Naive thymus-derived CD4-positive, alpha-beta T cell (primary cell): ENCODE measurements at regions not wholly inside any gene's neighbourhood (a gene's known extent, or its start where the extent isn't known, plus 50 kb on each side); places are given as distances from the start of the nearest gene placed in this dataset.
A peak's percentile ranks its signal among the peaks of the same experiment; 100 is the strongest.

Source experiments
- ATAC-seq: fragments of 150-1000 bp; cut with Tn5 transposase; 2 replicates; pipeline ENCODE4 v1.10.0; 2021; ENCODE audit warnings: mild to moderate bottlenecking, moderate library complexity
- CTCF ChIA-PET: fragments of 350-600 bp; sonication (Branson Sonifier 250); formaldehyde crosslinking; loops from one replicate; lab custom pipeline; 2021; ENCODE audit warnings: antibody characterized with exemption; lab: Charles Lee
- POLR2A ChIA-PET: fragments of 350-600 bp; sonication (Branson Sonifier 250); formaldehyde crosslinking; loops from one replicate; lab custom pipeline; 2021; ENCODE audit warnings: antibody characterized with exemption, inconsistent platforms; lab: Charles Lee
- DNase-seq, 9 donors: peaks; one replicate each; pipeline versions ENCODE4 v3.0.0 to v3.0.0-alpha.2; 2020 to 2022; ENCODE audit warnings: mixed read lengths in 1 of 9
- H3K27ac ChIP-seq: one replicate; pipeline ENCODE4 v1.7.0; 2013; ENCODE audit warnings: mild to moderate bottlenecking, low read depth, low read length, moderate library complexity
- H3K27me3 ChIP-seq, 2 donors: one replicate each; pipeline ENCODE4 v1.7.0; 2013; ENCODE audit warnings: low read length in 2 of 2, mild to moderate bottlenecking in 2 of 2, moderate library complexity in 2 of 2; ENCODE audit not compliant: control insufficient read depth in 2 of 2, insufficient read depth in 2 of 2
- H3K36me3 ChIP-seq, 3 experiments: 1 replicate in 2 of 3; 2 replicates in 1 of 3; pipeline ENCODE4 v1.7.0; 2013; ENCODE audit warnings: low read length in 3 of 3, mild to moderate bottlenecking in 3 of 3, moderate library complexity in 1 of 3; ENCODE audit not compliant: insufficient read depth in 3 of 3, control insufficient read depth in 2 of 3
- H3K4me1 ChIP-seq, 2 donors: one replicate each; pipeline ENCODE4 v1.7.0; 2013; ENCODE audit warnings: low read length in 2 of 2, mild to moderate bottlenecking in 2 of 2, moderate library complexity in 1 of 2; ENCODE audit not compliant: control insufficient read depth in 2 of 2, insufficient read depth in 2 of 2
- H3K4me3 ChIP-seq: 2 replicates; pipeline ENCODE4 v1.7.0; 2013; ENCODE audit warnings: mild to moderate bottlenecking, low read length
- H3K9me3 ChIP-seq, 3 experiments: 1 replicate in 2 of 3; 2 replicates in 1 of 3; pipeline ENCODE4 v1.7.0; 2013; ENCODE audit warnings: low read length in 3 of 3; ENCODE audit not compliant: control insufficient read depth in 2 of 3
- H3K27ac Mint-ChIP-seq, 9 donors: one replicate each; pipeline ENCODE4 v1.8.0; 2020 to 2022; ENCODE audit warnings: mixed read lengths in 9 of 9, mild to moderate bottlenecking in 8 of 9, moderate library complexity in 5 of 9, inconsistent platforms in 2 of 9
- H3K27me3 Mint-ChIP-seq, 5 donors: one replicate each; pipeline ENCODE4 v1.8.0; 2021 to 2022; ENCODE audit warnings: mixed read lengths in 5 of 5, mild to moderate bottlenecking in 1 of 5
- H3K36me3 Mint-ChIP-seq, 5 donors: one replicate each; pipeline ENCODE4 v1.8.0; 2020 to 2022; ENCODE audit warnings: mixed read lengths in 5 of 5, mild to moderate bottlenecking in 3 of 5, inconsistent platforms in 1 of 5
- H3K4me1 Mint-ChIP-seq, 7 donors: one replicate each; pipeline ENCODE4 v1.8.0; 2020 to 2022; ENCODE audit warnings: mixed read lengths in 7 of 7, mild to moderate bottlenecking in 3 of 7, inconsistent platforms in 1 of 7
- H3K4me3 Mint-ChIP-seq, 10 donors: one replicate each; pipeline ENCODE4 v1.8.0; 2020 to 2022; ENCODE audit warnings: mild to moderate bottlenecking in 10 of 10, mixed read lengths in 10 of 10, moderate library complexity in 6 of 10, inconsistent platforms in 2 of 10
- H3K9me3 Mint-ChIP-seq, 11 donors: one replicate each; pipeline ENCODE4 v1.8.0; 2020 to 2022; ENCODE audit warnings: mixed read lengths in 11 of 11, mild to moderate bottlenecking in 4 of 11, inconsistent platforms in 1 of 11, moderate library complexity in 1 of 11
- intact Hi-C, 2 donors: fragments of 100-400 bp; cut with micrococcal nuclease; formaldehyde crosslinking; loops; one replicate each; pipeline ENCODE4 v1.15.1; 2023

- intact Hi-C loops, result no loop called here
- ATAC-seq (no peak), DNase-seq (no peak)
- ChIA-PET CTCF (no interaction called here), POLR2A (no interaction called here)
- Mint-ChIP-seq H3K27ac (no peak overlapping the region), H3K4me3 (no peak overlapping the region), H3K36me3 (no peaks in the 10 kb centered on the region), H3K9me3 (no peaks in the 10 kb centered on the region), H3K4me1 (peaks cover 0 to 6% (median 0%) of the 10 kb centered on the region in 7 donors), H3K27me3 (peaks cover 0 to 6% (median 0%) of the 10 kb centered on the region in 5 donors)
- H3K4me1 ChIP-seq, result no peaks in the 10 kb centered on the region
- no peaks in the 10 kb centered on the region for H3K9me3 ChIP-seq
- H3K4me3 ChIP-seq, result no peak overlapping the region
- H3K27me3 ChIP-seq, result no peaks in the 10 kb centered on the region
- no peak overlapping the region for H3K27ac ChIP-seq
- H3K36me3 ChIP-seq, result no peaks in the 10 kb centered on the region
These were observed 58.6 kb upstream of the GSAP start for GRCh38 chr7:77474756-77475155.

GRCh38 chr7:77473229-77474005, 57.3 kb upstream of the GSAP start:
- Histone ChIP-seq H3K9me3 (no peaks in the 10 kb centered on the region), H3K4me3 (no peak overlapping the region), H3K27ac (no peak overlapping the region), H3K27me3 (no peaks in the 10 kb centered on the region), H3K4me1 (no peaks in the 10 kb centered on the region), H3K36me3 (no peaks in the 10 kb centered on the region)
- Mint-ChIP-seq H3K4me3 (no peak overlapping the region), H3K4me1 (peaks cover 0 to 6% (median 0%) of the 10 kb centered on the region in 7 donors), H3K9me3 (peaks cover 0 to 8% (median 1%) of the 10 kb centered on the region in 11 donors), H3K27ac (no peak overlapping the region), H3K36me3 (peaks cover 0 to 4% (median 0%) of the 10 kb centered on the region in 5 donors), H3K27me3 (peaks cover 0 to 6% (median 0%) of the 10 kb centered on the region in 5 donors)
- POLR2A ChIA-PET, result no interaction called here
- DNase-seq (no peak), ATAC-seq (peak; percentile 26)
- intact Hi-C loops, result no loop called here
- CTCF ChIA-PET, result no interaction called here

- H3K27me3 Mint-ChIP-seq, result peaks cover 0 to under 1% (median 0%) of the 10 kb centered on the region in 5 donors
- no peaks in the 10 kb centered on the region for H3K36me3 ChIP-seq
- no peak overlapping the region for H3K27ac ChIP-seq
- intact Hi-C loops, result no loop called here
- POLR2A ChIA-PET, result no interaction called here
- no peak overlapping the region for H3K4me3 Mint-ChIP-seq
- peaks cover 0 to 8% (median 1%) of the 10 kb centered on the region in 11 donors for H3K9me3 Mint-ChIP-seq
- CTCF ChIA-PET, result no interaction called here
- no peak for DNase-seq
- H3K27me3 ChIP-seq, result no peaks in the 10 kb centered on the region
- H3K36me3 Mint-ChIP-seq, result peaks cover 0 to 4% (median 0%) of the 10 kb centered on the region in 5 donors
- H3K4me1 Mint-ChIP-seq, result peaks cover 0 to 3% (median 0%) of the 10 kb centered on the region in 7 donors
- H3K9me3 ChIP-seq, result no peaks in the 10 kb centered on the region
- no peak overlapping the region for H3K27ac Mint-ChIP-seq
- H3K4me1 ChIP-seq, result no peaks in the 10 kb centered on the region
- H3K4me3 ChIP-seq, result no peak overlapping the region
- ATAC-seq, result no peak
These were observed 53.8 kb upstream of the GSAP start for GRCh38 chr7:77469927-77470326.

GRCh38 chr7:77467408-77467807, 51.3 kb upstream of the GSAP start:
- peak; percentile 65 for ATAC-seq
- Histone ChIP-seq H3K27me3 (no peaks in the 10 kb centered on the region), H3K36me3 (no peaks in the 10 kb centered on the region), H3K27ac (no peak overlapping the region), H3K4me3 (no peak overlapping the region), H3K9me3 (no peaks in the 10 kb centered on the region), H3K4me1 (no peaks in the 10 kb centered on the region)
- no peak for DNase-seq
- POLR2A ChIA-PET, result no interaction called here
- intact Hi-C loops, result no loop called here
- CTCF ChIA-PET, result no interaction called here
- peaks cover 0 to 8% (median 1%) of the 10 kb centered on the region in 11 donors for H3K9me3 Mint-ChIP-seq
- H3K4me1 Mint-ChIP-seq, result peaks cover 0 to 4% (median 0%) of the 10 kb centered on the region in 7 donors
- H3K4me3 Mint-ChIP-seq, result no peak overlapping the region
- H3K27ac Mint-ChIP-seq, result no peak overlapping the region
- H3K27me3 Mint-ChIP-seq, result no peaks in the 10 kb centered on the region
- peaks cover 0 to 4% (median 0%) of the 10 kb centered on the region in 5 donors for H3K36me3 Mint-ChIP-seq

- no peak for DNase-seq
These were observed 50.3 kb upstream of the GSAP start for GRCh38 chr7:77466450-77466849.

More at GRCh38 chr7:77466450-77466849, 50.3 kb upstream of the GSAP start:
- peaks cover 0 to 8% (median 1%) of the 10 kb centered on the region in 11 donors for H3K9me3 Mint-ChIP-seq
- ChIA-PET CTCF (no interaction called here), POLR2A (no interaction called here)
- Histone ChIP-seq H3K4me1 (no peaks in the 10 kb centered on the region), H3K9me3 (no peaks in the 10 kb centered on the region), H3K27ac (no peak overlapping the region), H3K4me3 (no peak overlapping the region), H3K36me3 (no peaks in the 10 kb centered on the region), H3K27me3 (no peaks in the 10 kb centered on the region)
- H3K4me1 Mint-ChIP-seq, result peaks cover 0 to 4% (median 0%) of the 10 kb centered on the region in 7 donors
- peaks cover 0 to 4% (median 0%) of the 10 kb centered on the region in 5 donors for H3K36me3 Mint-ChIP-seq
- ATAC-seq, result peak; percentile 24
- H3K27ac Mint-ChIP-seq, result no peak overlapping the region
- no peak overlapping the region for H3K4me3 Mint-ChIP-seq
- peaks cover 0 to 2% (median 0%) of the 10 kb centered on the region in 5 donors for H3K27me3 Mint-ChIP-seq
- intact Hi-C loops, result no loop called here
